ENCODE measurements at regions not wholly inside any gene's neighbourhood (a gene's known extent, or its start where the extent isn't known, plus 50 kb on each side); places are given as distances from the start of the nearest gene placed in this dataset.

DNA sequence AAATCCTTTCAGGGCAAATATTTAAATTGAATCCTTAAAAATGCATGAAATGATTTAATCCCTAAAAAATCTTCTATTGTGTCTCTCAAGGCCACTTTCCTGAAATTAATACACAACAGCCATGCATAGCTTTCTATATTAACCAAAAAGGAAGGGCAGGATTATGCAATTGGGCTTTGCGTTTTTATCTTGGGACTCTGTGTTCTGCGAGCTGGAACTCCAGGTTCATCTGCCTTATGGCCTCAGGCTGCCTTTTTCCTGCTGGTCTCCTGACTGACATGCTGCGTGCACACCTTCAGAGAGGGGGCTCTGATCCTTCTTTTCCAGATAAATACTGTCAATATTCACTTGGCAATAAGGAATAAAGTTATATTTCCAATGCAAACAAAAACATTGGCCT is 141.7 kb upstream of the GRIA4 start:
- TF ChIP-seq, protein P1, sequence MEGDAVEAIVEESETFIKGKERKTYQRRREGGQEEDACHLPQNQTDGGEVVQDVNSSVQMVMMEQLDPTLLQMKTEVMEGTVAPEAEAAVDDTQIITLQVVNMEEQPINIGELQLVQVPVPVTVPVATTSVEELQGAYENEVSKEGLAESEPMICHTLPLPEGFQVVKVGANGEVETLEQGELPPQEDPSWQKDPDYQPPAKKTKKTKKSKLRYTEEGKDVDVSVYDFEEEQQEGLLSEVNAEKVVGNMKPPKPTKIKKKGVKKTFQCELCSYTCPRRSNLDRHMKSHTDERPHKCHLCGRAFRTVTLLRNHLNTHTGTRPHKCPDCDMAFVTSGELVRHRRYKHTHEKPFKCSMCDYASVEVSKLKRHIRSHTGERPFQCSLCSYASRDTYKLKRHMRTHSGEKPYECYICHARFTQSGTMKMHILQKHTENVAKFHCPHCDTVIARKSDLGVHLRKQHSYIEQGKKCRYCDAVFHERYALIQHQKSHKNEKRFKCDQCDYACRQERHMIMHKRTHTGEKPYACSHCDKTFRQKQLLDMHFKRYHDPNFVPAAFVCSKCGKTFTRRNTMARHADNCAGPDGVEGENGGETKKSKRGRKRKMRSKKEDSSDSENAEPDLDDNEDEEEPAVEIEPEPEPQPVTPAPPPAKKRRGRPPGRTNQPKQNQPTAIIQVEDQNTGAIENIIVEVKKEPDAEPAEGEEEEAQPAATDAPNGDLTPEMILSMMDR (IDR thresholded peaks at IDR 0.05; ENCODE audit: poor library complexity, severe bottlenecking), result no peak
- no peak for TF ChIP-seq EZH2 (IDR thresholded peaks at IDR 0.05; ENCODE audit: borderline replicate concordance, insufficient read depth, low read length, poor library complexity, severe bottlenecking)
